SU-DHL-6 (cell line): ENCODE measurements at regions not wholly inside any gene's neighbourhood (a gene's known extent, or its start where the extent isn't known, plus 50 kb on each side); places are given as distances from the start of the nearest gene placed in this dataset.
"Not testable (repeated sequence)": the region's sequence is repeated elsewhere in the genome, so short reads cannot be mapped to it uniquely, and the experiment has no call there.

Source experiments
- H2AFZ ChIP-seq: fragments of 200-600 bp; sonication (generic); 2 replicates; pipeline ENCODE4 v1.6.1; 2014; ENCODE audit warnings: low read depth, mild to moderate bottlenecking, moderate library complexity, mixed read lengths, antibody characterized with exemption, low read length; ENCODE audit not compliant: severe bottlenecking
- H3F3A ChIP-seq: fragments of 200-600 bp; shearing (Covaris generic); 2 replicates; pipeline ENCODE4 v1.6.0; 2016; ENCODE audit warnings: antibody characterized with exemption, mild to moderate bottlenecking; ENCODE audit not compliant: insufficient read depth
- H3K27ac ChIP-seq: fragments of 200-600 bp; sonication (generic); 2 replicates; pipeline ENCODE4 v1.5.1; 2016; ENCODE audit warnings: low read depth, mild to moderate bottlenecking, low read length, moderate library complexity, mixed read lengths
- H3K27me3 ChIP-seq: fragments of 200-600 bp; sonication (generic), shearing (Covaris generic); 2 replicates; pipeline ENCODE4 v1.6.0; 2014; ENCODE audit warnings: mild to moderate bottlenecking, low read length
- H3K36me3 ChIP-seq: fragments of 200-600 bp; sonication (generic); 2 replicates; pipeline ENCODE4 v1.6.1; 2014; ENCODE audit warnings: mild to moderate bottlenecking, low read length, mixed read lengths
- H3K4me2 ChIP-seq: fragments of 300-600, 200-600 bp; shearing (Covaris generic), sonication (generic); 2 replicates; pipeline ENCODE4 v1.6.0; 2014; ENCODE audit warnings: low read length, low read depth, mild to moderate bottlenecking; ENCODE audit not compliant: poor library complexity, severe bottlenecking
- H3K4me3 ChIP-seq: fragments of 200-600 bp; sonication (generic); 2 replicates; pipeline ENCODE4 v1.5.1; 2014; ENCODE audit warnings: antibody characterized with exemption, low read length, mild to moderate bottlenecking, mixed read lengths; ENCODE audit not compliant: insufficient read depth, poor library complexity, severe bottlenecking
- H3K79me2 ChIP-seq: fragments of 200-600 bp; sonication (generic); 2 replicates; pipeline ENCODE4 v1.6.1; 2014; ENCODE audit warnings: mild to moderate bottlenecking, low read length, moderate library complexity; ENCODE audit not compliant: insufficient read depth
- H3K9ac ChIP-seq: fragments of 200-600 bp; sonication (generic); 2 replicates; pipeline ENCODE4 v1.7.0; 2014; ENCODE audit warnings: mild to moderate bottlenecking, low read length
- H3K9me2 ChIP-seq: fragments of 200-600 bp; sonication (generic); replicated peaks from 2 replicates; pipeline ENCODE4 v1.6.1; 2014; ENCODE audit warnings: low read length; ENCODE audit not compliant: insufficient read depth
- H3K9me3 ChIP-seq: fragments of 200-600 bp; sonication (generic); 2 replicates; pipeline ENCODE4 v1.6.1; 2014; ENCODE audit warnings: low read length, mixed read lengths; ENCODE audit not compliant: insufficient read depth
- H4K20me1 ChIP-seq: fragments of 200-600 bp; sonication (generic); 2 replicates; pipeline ENCODE4 v1.6.1; 2014; ENCODE audit warnings: low read depth, mild to moderate bottlenecking, antibody characterized with exemption, low read length, moderate library complexity, mixed read lengths
- EZH2phosphoT487 ChIP-seq: fragments of 200-600 bp; sonication (generic), shearing (Covaris generic); conservative IDR thresholded peaks from 2 replicates; pipeline ENCODE4 v1.6.1; 2018; ENCODE audit warnings: mild to moderate bottlenecking, antibody characterized with exemption, low read length, moderate library complexity, mixed read lengths
- TF ChIP-seq, protein P1 (sequence below): fragments of 200-600 bp; sonication (generic); IDR thresholded peaks from one replicate; pipeline ENCODE4 v1.5.1; 2017; ENCODE audit warnings: antibody characterized with exemption, mild to moderate bottlenecking, low read length, moderate library complexity; ENCODE audit not compliant: insufficient read depth, poor library complexity, severe bottlenecking

DNA sequence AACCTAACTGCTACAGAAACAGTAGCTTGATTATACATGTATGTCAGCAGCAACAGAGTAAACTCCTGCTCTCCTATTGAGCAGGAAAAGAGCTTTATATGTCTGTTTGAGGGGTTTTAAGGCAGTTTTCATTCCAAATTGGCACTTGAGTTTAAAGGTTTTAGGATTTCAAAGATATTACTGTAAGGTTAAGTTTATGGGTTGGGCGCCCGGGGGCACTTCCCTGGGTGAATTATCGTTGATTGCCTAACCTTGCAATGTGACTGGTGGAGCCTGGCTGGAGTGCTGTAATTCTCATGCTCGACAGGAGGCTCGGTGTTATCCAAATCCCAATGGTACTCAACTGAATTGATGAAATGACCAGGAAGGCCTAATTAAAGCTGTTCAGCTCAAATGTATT lies 1586.1 kb downstream of the OLFM4 start:
- Histone ChIP-seq H3K9me3 (no peaks in the 10 kb centered on the region), H3K9ac (no peak overlapping the region), H2AFZ (no peak overlapping the region), H3K79me2 (no peaks in the 10 kb centered on the region), H3K27ac (no peak overlapping the region), H3K36me3 (no peaks in the 10 kb centered on the region), H3K4me2 (no peak overlapping the region), H4K20me1 (no peaks in the 10 kb centered on the region), H3K27me3 (no peaks in the 10 kb centered on the region), H3K4me3 (no peak overlapping the region), H3F3A (no peaks in the 10 kb centered on the region), H3K9me2 (no peaks in the 10 kb centered on the region)
- no peak for TF ChIP-seq EZH2phosphoT487
- TF ChIP-seq, protein P1, sequence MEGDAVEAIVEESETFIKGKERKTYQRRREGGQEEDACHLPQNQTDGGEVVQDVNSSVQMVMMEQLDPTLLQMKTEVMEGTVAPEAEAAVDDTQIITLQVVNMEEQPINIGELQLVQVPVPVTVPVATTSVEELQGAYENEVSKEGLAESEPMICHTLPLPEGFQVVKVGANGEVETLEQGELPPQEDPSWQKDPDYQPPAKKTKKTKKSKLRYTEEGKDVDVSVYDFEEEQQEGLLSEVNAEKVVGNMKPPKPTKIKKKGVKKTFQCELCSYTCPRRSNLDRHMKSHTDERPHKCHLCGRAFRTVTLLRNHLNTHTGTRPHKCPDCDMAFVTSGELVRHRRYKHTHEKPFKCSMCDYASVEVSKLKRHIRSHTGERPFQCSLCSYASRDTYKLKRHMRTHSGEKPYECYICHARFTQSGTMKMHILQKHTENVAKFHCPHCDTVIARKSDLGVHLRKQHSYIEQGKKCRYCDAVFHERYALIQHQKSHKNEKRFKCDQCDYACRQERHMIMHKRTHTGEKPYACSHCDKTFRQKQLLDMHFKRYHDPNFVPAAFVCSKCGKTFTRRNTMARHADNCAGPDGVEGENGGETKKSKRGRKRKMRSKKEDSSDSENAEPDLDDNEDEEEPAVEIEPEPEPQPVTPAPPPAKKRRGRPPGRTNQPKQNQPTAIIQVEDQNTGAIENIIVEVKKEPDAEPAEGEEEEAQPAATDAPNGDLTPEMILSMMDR: no peak

DNA sequence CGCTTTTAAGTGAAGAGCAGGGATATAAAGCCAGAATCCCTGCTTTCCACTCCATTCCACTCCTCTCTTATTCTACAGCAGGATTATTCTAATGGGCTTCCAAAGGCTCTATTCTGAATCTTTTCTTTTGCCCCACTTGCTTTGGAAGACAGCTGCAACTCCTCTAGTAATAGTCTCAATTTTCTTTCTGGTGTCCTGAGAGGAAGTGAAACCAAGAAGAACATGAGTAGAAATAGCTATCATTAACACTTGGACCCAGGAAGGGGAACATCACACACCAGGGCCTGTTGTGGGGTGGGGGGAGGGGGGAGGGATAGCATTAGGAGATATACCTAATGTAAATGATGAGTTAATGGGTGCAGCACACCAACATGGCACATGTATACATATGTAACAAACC lies 1597.9 kb downstream of the OLFM4 start:
- not testable (repeated sequence) for H3K9me2 ChIP-seq, H3K79me2 ChIP-seq, H3K4me3 ChIP-seq, H3K27me3 ChIP-seq, H3K9ac ChIP-seq, H3K36me3 ChIP-seq, H2AFZ ChIP-seq, H3K27ac ChIP-seq, H3F3A ChIP-seq, H3K4me2 ChIP-seq, H4K20me1 ChIP-seq, H3K9me3 ChIP-seq

DNA sequence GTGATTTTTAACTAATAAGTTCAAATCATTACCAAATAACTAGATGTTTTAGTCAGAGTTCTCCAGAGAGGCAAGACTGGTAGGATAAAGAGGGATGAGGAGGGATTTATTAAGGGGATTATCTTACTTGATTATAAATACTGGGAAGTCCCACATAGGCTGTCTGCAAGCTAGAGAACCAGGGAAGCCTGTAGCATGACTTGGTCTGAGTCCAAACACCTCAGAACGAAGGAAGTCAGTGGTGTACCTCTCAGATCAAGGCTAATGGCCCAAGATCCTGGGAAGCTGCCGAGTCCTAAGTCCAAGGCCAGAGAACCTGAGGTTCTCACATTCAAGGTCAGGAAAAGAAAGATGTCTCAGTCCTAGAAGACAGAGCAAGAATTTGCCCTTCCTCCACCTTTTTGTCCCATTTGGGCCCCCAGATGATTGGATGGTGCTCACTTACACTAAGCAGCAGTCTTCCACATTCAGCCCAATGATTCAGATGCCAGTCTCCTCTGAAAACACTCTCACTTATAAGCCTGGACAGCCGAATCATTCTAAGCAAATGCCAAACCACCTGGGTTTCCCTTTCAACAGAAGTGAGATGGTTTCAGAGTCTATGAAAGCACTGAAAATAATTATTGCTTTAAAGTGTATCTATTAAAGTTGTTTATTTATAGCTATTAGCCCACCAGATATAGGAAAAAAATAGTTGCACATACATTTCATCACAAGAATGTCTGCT lies 1599.2 kb downstream of the OLFM4 start:
- Histone ChIP-seq H3K27ac (no peak overlapping the region), H3K9me3 (no peaks in the 10 kb centered on the region), H3K4me3 (no peak overlapping the region), H3K79me2 (no peaks in the 10 kb centered on the region), H3F3A (no peaks in the 10 kb centered on the region), H3K4me2 (no peak overlapping the region), H3K9ac (no peak overlapping the region), H3K36me3 (no peaks in the 10 kb centered on the region), H4K20me1 (no peaks in the 10 kb centered on the region), H3K9me2 (no peaks in the 10 kb centered on the region), H3K27me3 (no peaks in the 10 kb centered on the region), H2AFZ (no peak overlapping the region)
- TF ChIP-seq, protein P1: no peak
- TF ChIP-seq EZH2phosphoT487: no peak

DNA sequence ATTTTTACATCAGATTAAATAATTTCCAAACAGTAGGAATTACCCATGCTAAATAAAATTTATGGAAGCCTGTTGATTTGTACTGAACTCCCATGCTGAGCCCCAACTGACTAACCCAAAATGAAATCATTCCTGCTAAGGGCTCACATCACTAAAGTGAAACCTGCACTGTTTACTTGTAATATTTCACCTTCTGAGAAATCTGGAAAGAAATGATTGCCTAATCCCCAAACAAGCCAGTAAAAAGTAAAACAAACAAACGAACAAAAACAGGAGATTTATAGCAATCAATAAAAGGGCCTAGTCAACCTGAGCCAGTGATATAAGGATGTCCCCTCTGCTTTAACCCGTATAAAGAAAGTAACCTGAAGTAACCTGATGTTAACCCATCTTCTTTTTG lies 1599.8 kb downstream of the OLFM4 start:
- Histone ChIP-seq H3K9ac (no peak overlapping the region), H3K9me2 (no peaks in the 10 kb centered on the region), H3F3A (no peaks in the 10 kb centered on the region), H3K27ac (no peak overlapping the region), H2AFZ (no peak overlapping the region), H4K20me1 (no peaks in the 10 kb centered on the region), H3K9me3 (no peaks in the 10 kb centered on the region), H3K27me3 (no peaks in the 10 kb centered on the region), H3K36me3 (no peaks in the 10 kb centered on the region), H3K4me2 (no peak overlapping the region), H3K79me2 (no peaks in the 10 kb centered on the region), H3K4me3 (no peak overlapping the region)
- TF ChIP-seq EZH2phosphoT487: no peak
- TF ChIP-seq, protein P1: no peak
